WERI-Rb-1 (cell line): ENCODE measurements at regions not wholly inside any gene's neighbourhood (a gene's known extent, or its start where the extent isn't known, plus 50 kb on each side); places are given as distances from the start of the nearest gene placed in this dataset.
"Not testable (repeated sequence)": the region's sequence is repeated elsewhere in the genome, so short reads cannot be mapped to it uniquely, and the experiment has no call there.

Experiments used
- DNase-seq: peaks from one replicate; pipeline ENCODE4 v3.0.0-alpha.2; 2020
- H3K27ac ChIP-seq: fragments of 250-450 bp; sonication (Bioruptor Pico); 2 replicates; pipeline ENCODE4 v1.5.1; 2020; ENCODE audit warnings: mild to moderate bottlenecking, moderate library complexity
- H3K27me3 ChIP-seq: fragments of 250-450 bp; sonication (Bioruptor Pico); 2 replicates; pipeline ENCODE4 v1.5.1; 2021; ENCODE audit warnings: mild to moderate bottlenecking, low read depth, moderate library complexity; ENCODE audit not compliant: insufficient read depth, severe bottlenecking
- H3K36me3 ChIP-seq: fragments of 250-450 bp; sonication (Bioruptor Pico); 2 replicates; pipeline ENCODE4 v1.5.1; 2020; ENCODE audit warnings: mild to moderate bottlenecking, moderate library complexity
- H3K4me3 ChIP-seq: 2 replicates; pipeline ENCODE4 v1.5.1; 2011; ENCODE audit warnings: low read depth, mild to moderate bottlenecking, control low read depth, low read length
- H3K9me3 ChIP-seq: fragments of 250-450 bp; sonication (Bioruptor Pico); 2 replicates; pipeline ENCODE4 v1.5.1; 2021; ENCODE audit warnings: mild to moderate bottlenecking, moderate library complexity; ENCODE audit not compliant: severe bottlenecking
- TF ChIP-seq, protein P1 (sequence below): IDR thresholded peaks from 2 replicates; pipeline ENCODE4 v1.5.1; 2011; ENCODE audit warnings: low read depth, mild to moderate bottlenecking, control low read depth, inconsistent platforms, low read length

- Histone ChIP-seq H3K9me3 (no peaks in the 10 kb centered on the region), H3K36me3 (no peaks in the 10 kb centered on the region), H3K27me3 (no peaks in the 10 kb centered on the region), H3K4me3 (no peak overlapping the region), H3K27ac (no peak overlapping the region)
- DNase-seq, result no peak
- TF ChIP-seq, protein P1, sequence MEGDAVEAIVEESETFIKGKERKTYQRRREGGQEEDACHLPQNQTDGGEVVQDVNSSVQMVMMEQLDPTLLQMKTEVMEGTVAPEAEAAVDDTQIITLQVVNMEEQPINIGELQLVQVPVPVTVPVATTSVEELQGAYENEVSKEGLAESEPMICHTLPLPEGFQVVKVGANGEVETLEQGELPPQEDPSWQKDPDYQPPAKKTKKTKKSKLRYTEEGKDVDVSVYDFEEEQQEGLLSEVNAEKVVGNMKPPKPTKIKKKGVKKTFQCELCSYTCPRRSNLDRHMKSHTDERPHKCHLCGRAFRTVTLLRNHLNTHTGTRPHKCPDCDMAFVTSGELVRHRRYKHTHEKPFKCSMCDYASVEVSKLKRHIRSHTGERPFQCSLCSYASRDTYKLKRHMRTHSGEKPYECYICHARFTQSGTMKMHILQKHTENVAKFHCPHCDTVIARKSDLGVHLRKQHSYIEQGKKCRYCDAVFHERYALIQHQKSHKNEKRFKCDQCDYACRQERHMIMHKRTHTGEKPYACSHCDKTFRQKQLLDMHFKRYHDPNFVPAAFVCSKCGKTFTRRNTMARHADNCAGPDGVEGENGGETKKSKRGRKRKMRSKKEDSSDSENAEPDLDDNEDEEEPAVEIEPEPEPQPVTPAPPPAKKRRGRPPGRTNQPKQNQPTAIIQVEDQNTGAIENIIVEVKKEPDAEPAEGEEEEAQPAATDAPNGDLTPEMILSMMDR, result no peak
Observed at GRCh38 chr5:130323804-130324454, 419.7 kb downstream of the CHSY3 start.

DNA sequence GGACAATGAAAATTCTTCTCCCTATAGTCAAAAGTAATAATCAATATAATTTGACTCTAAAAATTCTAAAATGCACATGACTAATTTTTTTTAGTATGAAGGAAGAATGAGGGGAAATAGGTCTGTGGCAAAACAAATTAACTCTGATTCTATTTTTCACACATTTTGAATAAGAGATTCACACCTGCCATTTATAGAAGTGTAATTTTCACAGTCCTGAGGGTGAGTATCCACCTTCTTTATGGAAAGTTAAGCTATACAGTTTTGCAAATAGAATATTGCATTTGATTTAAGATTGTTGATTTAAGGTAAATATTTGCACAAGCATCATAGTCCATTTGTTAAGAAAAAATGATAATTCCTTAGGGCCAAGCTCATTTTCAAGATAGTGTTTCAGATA, 417.7 kb downstream of the CHSY3 start:
- Histone ChIP-seq H3K27ac (no peak overlapping the region), H3K4me3 (no peak overlapping the region), H3K36me3 (no peaks in the 10 kb centered on the region), H3K27me3 (no peaks in the 10 kb centered on the region), H3K9me3 (no peaks in the 10 kb centered on the region)
- TF ChIP-seq, protein P1, result no peak
- DNase-seq, result no peak

GRCh38 chr5:130316971-130317680, 412.9 kb downstream of the CHSY3 start:
- Histone ChIP-seq H3K9me3 (no peaks in the 10 kb centered on the region), H3K36me3 (no peaks in the 10 kb centered on the region), H3K27ac (no peak overlapping the region), H3K4me3 (no peak overlapping the region), H3K27me3 (no peaks in the 10 kb centered on the region)
- TF ChIP-seq, protein P1, result no peak
- no peak for DNase-seq

GRCh38 chr5:130295235-130295634, 391.0 kb downstream of the CHSY3 start:
- Histone ChIP-seq H3K4me3 (no peak overlapping the region), H3K27ac (no peak overlapping the region), H3K9me3 (no peaks in the 10 kb centered on the region), H3K36me3 (no peaks in the 10 kb centered on the region), H3K27me3 (no peaks in the 10 kb centered on the region)
- TF ChIP-seq, protein P1, result no peak
- DNase-seq, result no peak

- DNase-seq, H3K36me3 ChIP-seq, H3K27me3 ChIP-seq, H3K4me3 ChIP-seq, H3K27ac ChIP-seq, H3K9me3 ChIP-seq: not testable (repeated sequence)
Observed at GRCh38 chr5:130294798-130295197, 390.5 kb downstream of the CHSY3 start.

DNA sequence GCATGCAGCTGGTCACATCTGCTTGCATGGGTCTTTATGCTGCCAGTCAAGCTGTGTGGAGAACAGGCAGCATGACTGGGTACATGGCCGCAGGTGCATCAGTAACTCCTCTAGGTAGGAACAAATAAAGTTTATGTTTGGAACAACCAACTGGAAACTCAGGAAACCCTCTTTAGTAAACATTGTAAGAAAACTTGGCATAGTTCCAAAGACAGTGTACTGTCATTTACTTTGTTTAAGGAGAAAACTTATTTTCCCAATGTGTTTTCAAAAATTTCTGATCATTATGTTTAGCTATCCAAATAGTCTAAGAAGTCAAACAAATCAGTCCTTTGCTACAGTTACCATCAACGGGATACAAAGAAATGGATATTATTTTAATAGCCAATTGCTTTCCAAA, 386.0 kb downstream of the CHSY3 start:
- no peak overlapping the region for H3K4me3 ChIP-seq
- H3K27me3 ChIP-seq, result no peaks in the 10 kb centered on the region
- H3K9me3 ChIP-seq, result no peaks in the 10 kb centered on the region
- H3K36me3 ChIP-seq, result no peaks in the 10 kb centered on the region
- no peak for DNase-seq
- TF ChIP-seq, protein P1, result no peak
- no peak overlapping the region for H3K27ac ChIP-seq
